ENCODE measurements at regions not wholly inside any gene's neighbourhood (a gene's known extent, or its start where the extent isn't known, plus 50 kb on each side); places are given as distances from the start of the nearest gene placed in this dataset.

GRCh38 chr2:161020437-161020836 is 139.8 kb upstream of the TANK start:
- Histone ChIP-seq H3K36me3 (ENCODE audit: insufficient read depth) (no peaks in the 10 kb centered on the region), H3K27ac (ENCODE audit: low read depth) (no peak overlapping the region), H3K4me3 (ENCODE audit: low read depth, low read length) (no peak overlapping the region), H3K4me1 (ENCODE audit: insufficient read depth) (no peaks in the 10 kb centered on the region)
- no peak for DNase-seq (ENCODE audit: extremely low spot score)
- WGBS = 98% methylated on average over 2 of the region's 2 CpGs

- DNase-seq (ENCODE audit: extremely low spot score) = no peak
- Histone ChIP-seq H3K27ac (ENCODE audit: low read depth) (no peak overlapping the region), H3K4me3 (ENCODE audit: low read depth, low read length) (no peak overlapping the region), H3K36me3 (ENCODE audit: insufficient read depth) (no peaks in the 10 kb centered on the region), H3K4me1 (ENCODE audit: insufficient read depth) (no peaks in the 10 kb centered on the region)
- WGBS = 96% methylated on average over 1 of the region's 1 CpG
Observed at GRCh38 chr2:161028581-161028980, 131.6 kb upstream of the TANK start.

GRCh38 chr2:161029321-161029720 is 130.9 kb upstream of the TANK start:
- Histone ChIP-seq H3K4me1 (ENCODE audit: insufficient read depth) (no peaks in the 10 kb centered on the region), H3K27ac (ENCODE audit: low read depth) (no peak overlapping the region), H3K4me3 (ENCODE audit: low read depth, low read length) (no peak overlapping the region), H3K36me3 (ENCODE audit: insufficient read depth) (no peaks in the 10 kb centered on the region)
- 92% methylated on average over 5 of the region's 5 CpGs for WGBS
- DNase-seq (ENCODE audit: extremely low spot score) = no peak

DNA sequence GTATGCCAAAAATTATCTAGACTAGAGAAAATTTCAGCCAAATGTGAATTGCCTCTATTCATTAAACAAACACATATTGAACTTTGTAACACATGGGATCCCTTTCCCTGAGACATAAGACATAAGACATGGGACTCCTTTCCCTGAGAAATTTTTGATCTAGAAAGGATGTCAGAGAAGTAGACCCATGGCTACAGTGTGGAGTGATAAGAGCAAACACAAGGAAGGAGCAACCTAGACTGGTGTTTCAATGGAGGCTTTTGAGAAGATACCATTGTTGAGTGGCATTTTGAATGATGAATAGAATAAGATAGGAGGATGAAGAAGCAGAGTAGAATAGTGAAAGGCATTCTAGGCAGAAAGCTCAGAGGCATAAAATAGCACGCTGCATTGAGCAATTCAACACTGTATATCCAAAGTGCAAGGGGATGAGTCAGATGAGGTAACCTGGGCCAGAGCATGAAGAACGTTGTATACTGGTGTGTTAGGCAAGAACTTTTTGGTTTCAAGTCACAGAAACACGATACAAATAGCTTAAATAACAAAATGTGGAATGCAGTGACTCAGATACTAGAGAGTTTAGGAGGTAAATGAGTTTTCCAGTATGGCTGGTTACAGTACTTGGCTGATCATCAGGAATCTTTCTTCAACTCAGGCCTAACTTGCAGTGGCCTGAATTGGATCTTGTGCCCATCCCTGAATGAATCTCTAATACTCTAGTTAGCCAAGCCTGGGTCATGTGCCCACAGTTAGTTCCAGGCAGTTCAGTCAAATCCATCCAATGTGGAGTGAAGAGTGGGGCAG is 129.8 kb upstream of the TANK start:
- 31% methylated on average over 3 of the region's 3 CpGs for WGBS
- no peak overlapping the region for H3K27ac ChIP-seq (ENCODE audit: low read depth)

GRCh38 chr2:161031511-161031910 is 128.7 kb upstream of the TANK start:
- no peaks in the 10 kb centered on the region for H3K4me1 ChIP-seq (ENCODE audit: insufficient read depth)
- 97% methylated on average over 3 of the region's 3 CpGs for WGBS
- no peak overlapping the region for H3K4me3 ChIP-seq (ENCODE audit: low read depth, low read length)
- DNase-seq (ENCODE audit: extremely low spot score) = no peak
- H3K36me3 ChIP-seq (ENCODE audit: insufficient read depth) = no peaks in the 10 kb centered on the region
- no peak overlapping the region for H3K27ac ChIP-seq (ENCODE audit: low read depth)

More for the DNA sequence above, 129.8 kb upstream of the TANK start:
- no peak for DNase-seq (ENCODE audit: extremely low spot score)
- Histone ChIP-seq H3K4me1 (ENCODE audit: insufficient read depth) (no peaks in the 10 kb centered on the region), H3K36me3 (ENCODE audit: insufficient read depth) (no peaks in the 10 kb centered on the region), H3K4me3 (ENCODE audit: low read depth, low read length) (no peak overlapping the region)

GRCh38 chr2:161032635-161033034 is 127.6 kb upstream of the TANK start:
- 96% methylated on average over 7 of the region's 7 CpGs for WGBS
- DNase-seq (ENCODE audit: extremely low spot score) = no peak

GRCh38 chr2:161033059-161033660 is 127.1 kb upstream of the TANK start:
- H3K36me3 ChIP-seq (ENCODE audit: insufficient read depth) = no peaks in the 10 kb centered on the region
- no peak for DNase-seq (ENCODE audit: extremely low spot score)
- no peak overlapping the region for H3K4me3 ChIP-seq (ENCODE audit: low read depth, low read length)
- no peaks in the 10 kb centered on the region for H3K4me1 ChIP-seq (ENCODE audit: insufficient read depth)
- H3K27ac ChIP-seq (ENCODE audit: low read depth) = no peak overlapping the region
- WGBS = 36% methylated on average over 2 of the region's 2 CpGs

More at GRCh38 chr2:161032635-161033034, 127.6 kb upstream of the TANK start:
- H3K27ac ChIP-seq (ENCODE audit: low read depth) = no peak overlapping the region
- no peak overlapping the region for H3K4me3 ChIP-seq (ENCODE audit: low read depth, low read length)
- H3K36me3 ChIP-seq (ENCODE audit: insufficient read depth) = no peaks in the 10 kb centered on the region
- H3K4me1 ChIP-seq (ENCODE audit: insufficient read depth) = no peaks in the 10 kb centered on the region

DNA sequence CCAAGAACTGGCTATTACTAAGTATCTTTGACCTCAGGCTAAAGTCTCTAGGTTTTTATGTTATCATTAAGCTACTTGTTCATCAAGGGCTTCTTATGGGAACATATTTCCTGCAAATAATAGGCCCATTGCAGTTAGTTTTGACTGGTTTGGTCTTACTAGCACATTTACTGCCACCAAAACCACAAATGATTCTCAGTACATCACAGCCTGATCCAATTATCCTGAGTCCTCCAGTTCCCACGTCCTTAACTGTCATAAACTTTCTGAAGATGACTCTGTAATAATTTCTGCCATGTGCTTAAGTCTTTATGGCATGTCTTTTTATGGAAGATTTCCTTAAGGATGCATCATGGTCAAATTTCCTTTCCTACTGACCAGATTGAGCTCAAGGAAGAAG is 123.3 kb upstream of the TANK start:
- 70% methylated on average over 1 of the region's 1 CpG for WGBS
- H3K4me1 ChIP-seq (ENCODE audit: insufficient read depth) = no peaks in the 10 kb centered on the region
- no peak overlapping the region for H3K4me3 ChIP-seq (ENCODE audit: low read depth, low read length)

GRCh38 chr2:161039071-161039470 is 121.2 kb upstream of the TANK start:
- H3K27ac ChIP-seq (ENCODE audit: low read depth) = no peak overlapping the region
- WGBS = 84% methylated on average over 5 of the region's 5 CpGs
- H3K4me3 ChIP-seq (ENCODE audit: low read depth, low read length) = no peak overlapping the region
- no peak for DNase-seq (ENCODE audit: extremely low spot score)
- no peaks in the 10 kb centered on the region for H3K36me3 ChIP-seq (ENCODE audit: insufficient read depth)
- no peaks in the 10 kb centered on the region for H3K4me1 ChIP-seq (ENCODE audit: insufficient read depth)

More for the DNA sequence above, 123.3 kb upstream of the TANK start:
- no peak overlapping the region for H3K27ac ChIP-seq (ENCODE audit: low read depth)
- no peak for DNase-seq (ENCODE audit: extremely low spot score)
- H3K36me3 ChIP-seq (ENCODE audit: insufficient read depth) = no peaks in the 10 kb centered on the region

GRCh38 chr2:161041356-161041755 is 118.9 kb upstream of the TANK start:
- no peak for DNase-seq (ENCODE audit: extremely low spot score)
- 66% methylated on average over 2 of the region's 2 CpGs for WGBS
- H3K4me1 ChIP-seq (ENCODE audit: insufficient read depth) = no peaks in the 10 kb centered on the region
- H3K4me3 ChIP-seq (ENCODE audit: low read depth, low read length) = no peak overlapping the region
- no peaks in the 10 kb centered on the region for H3K36me3 ChIP-seq (ENCODE audit: insufficient read depth)
- H3K27ac ChIP-seq (ENCODE audit: low read depth) = no peak overlapping the region

DNA sequence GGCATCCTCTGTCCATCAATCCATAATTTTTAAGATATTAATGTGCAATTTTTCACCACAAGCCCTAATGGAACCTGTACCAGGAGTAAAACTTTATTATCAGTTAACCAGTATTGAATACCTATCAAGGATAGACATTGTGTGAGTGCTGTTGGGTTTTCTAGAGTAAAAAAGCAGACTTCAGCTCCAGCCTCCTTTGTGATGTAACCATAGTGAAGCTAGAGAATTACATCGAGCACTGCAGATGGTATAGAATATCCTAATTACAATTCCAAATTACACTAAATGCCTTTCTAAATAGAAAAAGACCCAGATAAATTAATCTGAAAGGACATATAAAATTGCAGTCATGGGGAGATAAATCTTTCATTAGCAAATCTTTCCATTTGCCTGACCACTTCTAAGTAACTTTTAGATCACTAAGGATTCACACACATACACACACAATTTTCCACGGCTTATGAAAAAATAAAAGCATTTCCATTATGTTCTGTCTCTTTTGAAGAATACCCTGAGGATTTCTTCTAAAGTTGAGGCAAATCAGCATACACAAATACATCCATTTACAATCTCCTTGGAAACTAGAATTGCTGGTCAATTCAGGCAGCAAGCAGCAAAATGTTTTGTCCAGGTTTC is 117.1 kb upstream of the TANK start:
- H3K36me3 ChIP-seq (ENCODE audit: insufficient read depth) = no peaks in the 10 kb centered on the region
- H3K4me3 ChIP-seq (ENCODE audit: low read depth, low read length) = no peak overlapping the region
- DNase-seq (ENCODE audit: extremely low spot score) = no peak
- no peaks in the 10 kb centered on the region for H3K4me1 ChIP-seq (ENCODE audit: insufficient read depth)
- no peak overlapping the region for H3K27ac ChIP-seq (ENCODE audit: low read depth)
- WGBS = 83% methylated on average over 2 of the region's 2 CpGs

DNA sequence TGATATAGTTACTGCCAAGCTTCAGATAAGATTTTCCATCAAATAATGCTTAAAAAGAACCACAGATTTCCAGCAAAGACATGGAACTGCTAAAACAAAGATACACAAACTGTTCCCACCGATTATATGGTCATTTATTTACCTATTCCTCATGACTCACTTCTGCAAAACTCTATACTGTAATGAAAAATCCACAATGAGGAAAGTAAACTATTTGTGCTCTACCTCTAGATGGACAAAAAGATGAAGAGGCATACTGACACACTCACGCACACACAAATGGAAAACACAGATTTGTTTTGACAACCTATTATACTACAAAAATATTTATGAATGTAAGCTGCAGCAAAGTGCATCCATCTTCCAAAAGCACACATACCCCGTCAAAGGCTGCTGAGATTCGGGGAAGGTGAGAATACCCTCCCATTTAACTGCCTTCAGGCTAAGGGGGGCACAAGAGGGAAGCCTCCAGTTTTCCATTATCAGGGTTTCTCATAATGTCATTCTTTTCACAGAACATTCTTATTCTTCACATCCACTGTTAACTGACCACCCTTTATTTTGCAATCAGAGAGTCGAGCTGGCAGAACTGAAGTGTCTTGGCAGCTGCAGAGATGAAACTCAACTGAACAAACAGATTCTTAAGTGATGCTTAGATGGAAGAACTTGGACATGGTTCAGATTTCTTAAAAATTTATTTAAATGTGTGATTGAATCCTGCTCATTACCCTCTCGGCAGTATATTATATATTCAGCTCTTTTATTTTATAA is 115.9 kb upstream of the TANK start:
- H3K4me1 ChIP-seq (ENCODE audit: insufficient read depth) = no peaks in the 10 kb centered on the region
- H3K27ac ChIP-seq (ENCODE audit: low read depth) = peak overlapping the region; percentile 23
- WGBS = 42% methylated on average over 6 of the region's 6 CpGs
- H3K36me3 ChIP-seq (ENCODE audit: insufficient read depth) = no peaks in the 10 kb centered on the region
- no peak for DNase-seq (ENCODE audit: extremely low spot score)
- no peak overlapping the region for H3K4me3 ChIP-seq (ENCODE audit: low read depth, low read length)

GRCh38 chr2:161044921-161045320 is 115.3 kb upstream of the TANK start:
- WGBS = 89% methylated on average over 1 of the region's 1 CpG
- H3K4me1 ChIP-seq (ENCODE audit: insufficient read depth) = no peaks in the 10 kb centered on the region
- no peak overlapping the region for H3K27ac ChIP-seq (ENCODE audit: low read depth)
- H3K4me3 ChIP-seq (ENCODE audit: low read depth, low read length) = no peak overlapping the region
- no peaks in the 10 kb centered on the region for H3K36me3 ChIP-seq (ENCODE audit: insufficient read depth)
- DNase-seq (ENCODE audit: extremely low spot score) = no peak

Data from urinary bladder (tissue), 3 donors.